WERI-Rb-1 (cell line): ENCODE measurements at regions not wholly inside any gene's neighbourhood (a gene's known extent, or its start where the extent isn't known, plus 50 kb on each side); places are given as distances from the start of the nearest gene placed in this dataset.
"Not testable (repeated sequence)": the region's sequence is repeated elsewhere in the genome, so short reads cannot be mapped to it uniquely, and the experiment has no call there.

Source experiments
- DNase-seq: peaks from one replicate; pipeline ENCODE4 v3.0.0-alpha.2; 2020
- H3K27ac ChIP-seq: fragments of 250-450 bp; sonication (Bioruptor Pico); 2 replicates; pipeline ENCODE4 v1.5.1; 2020; ENCODE audit warnings: mild to moderate bottlenecking, moderate library complexity
- H3K27me3 ChIP-seq: fragments of 250-450 bp; sonication (Bioruptor Pico); 2 replicates; pipeline ENCODE4 v1.5.1; 2021; ENCODE audit warnings: mild to moderate bottlenecking, low read depth, moderate library complexity; ENCODE audit not compliant: insufficient read depth, severe bottlenecking
- H3K36me3 ChIP-seq: fragments of 250-450 bp; sonication (Bioruptor Pico); 2 replicates; pipeline ENCODE4 v1.5.1; 2020; ENCODE audit warnings: mild to moderate bottlenecking, moderate library complexity
- H3K4me3 ChIP-seq: 2 replicates; pipeline ENCODE4 v1.5.1; 2011; ENCODE audit warnings: low read depth, mild to moderate bottlenecking, control low read depth, low read length
- H3K9me3 ChIP-seq: fragments of 250-450 bp; sonication (Bioruptor Pico); 2 replicates; pipeline ENCODE4 v1.5.1; 2021; ENCODE audit warnings: mild to moderate bottlenecking, moderate library complexity; ENCODE audit not compliant: severe bottlenecking
- TF ChIP-seq, protein P1 (sequence below): IDR thresholded peaks from 2 replicates; pipeline ENCODE4 v1.5.1; 2011; ENCODE audit warnings: low read depth, mild to moderate bottlenecking, control low read depth, inconsistent platforms, low read length

DNA sequence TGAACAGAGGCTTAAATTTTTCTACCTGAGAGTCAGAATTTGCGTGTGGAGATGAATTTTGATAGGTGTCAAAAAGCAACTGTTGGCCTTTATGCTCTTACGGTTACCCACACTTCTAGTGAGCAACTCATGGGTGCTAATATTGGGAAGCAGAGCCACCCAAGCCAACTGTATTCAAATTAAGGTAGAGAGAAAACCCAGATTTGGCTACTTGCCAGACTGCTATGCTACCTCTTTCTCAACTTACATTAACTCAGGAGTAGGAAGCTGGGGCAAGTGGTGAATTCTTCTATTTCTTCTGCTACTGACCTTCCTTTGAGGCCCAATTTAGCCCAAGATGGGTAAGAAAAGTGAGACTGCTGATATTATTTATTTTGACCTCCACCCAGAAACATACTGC is 83.9 kb downstream of the OLFM4 start:
- no peak for DNase-seq
- H3K27ac ChIP-seq = no peak overlapping the region
- no peaks in the 10 kb centered on the region for H3K9me3 ChIP-seq
- no peaks in the 10 kb centered on the region for H3K36me3 ChIP-seq
- no peaks in the 10 kb centered on the region for H3K27me3 ChIP-seq
- H3K4me3 ChIP-seq = no peak overlapping the region
- TF ChIP-seq, protein P1, sequence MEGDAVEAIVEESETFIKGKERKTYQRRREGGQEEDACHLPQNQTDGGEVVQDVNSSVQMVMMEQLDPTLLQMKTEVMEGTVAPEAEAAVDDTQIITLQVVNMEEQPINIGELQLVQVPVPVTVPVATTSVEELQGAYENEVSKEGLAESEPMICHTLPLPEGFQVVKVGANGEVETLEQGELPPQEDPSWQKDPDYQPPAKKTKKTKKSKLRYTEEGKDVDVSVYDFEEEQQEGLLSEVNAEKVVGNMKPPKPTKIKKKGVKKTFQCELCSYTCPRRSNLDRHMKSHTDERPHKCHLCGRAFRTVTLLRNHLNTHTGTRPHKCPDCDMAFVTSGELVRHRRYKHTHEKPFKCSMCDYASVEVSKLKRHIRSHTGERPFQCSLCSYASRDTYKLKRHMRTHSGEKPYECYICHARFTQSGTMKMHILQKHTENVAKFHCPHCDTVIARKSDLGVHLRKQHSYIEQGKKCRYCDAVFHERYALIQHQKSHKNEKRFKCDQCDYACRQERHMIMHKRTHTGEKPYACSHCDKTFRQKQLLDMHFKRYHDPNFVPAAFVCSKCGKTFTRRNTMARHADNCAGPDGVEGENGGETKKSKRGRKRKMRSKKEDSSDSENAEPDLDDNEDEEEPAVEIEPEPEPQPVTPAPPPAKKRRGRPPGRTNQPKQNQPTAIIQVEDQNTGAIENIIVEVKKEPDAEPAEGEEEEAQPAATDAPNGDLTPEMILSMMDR = no peak

DNA sequence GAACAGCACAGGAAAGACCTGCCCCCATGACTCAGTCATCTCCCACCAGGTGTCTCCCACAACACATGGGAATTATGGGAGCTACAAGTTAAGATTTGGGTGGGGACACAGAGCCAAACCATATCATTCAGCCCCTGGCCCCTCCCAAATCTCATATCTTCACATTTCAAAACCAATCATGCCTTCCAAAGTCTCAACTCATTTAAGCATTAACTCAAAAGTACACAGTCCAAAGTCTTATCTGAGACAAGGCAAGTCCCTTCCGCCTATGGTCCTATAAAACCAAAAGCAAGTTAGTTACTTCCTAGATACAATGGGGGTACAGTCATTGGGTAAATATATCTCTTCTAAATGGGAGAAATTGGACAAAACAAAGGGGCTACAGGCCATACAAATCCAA is 88.4 kb downstream of the OLFM4 start:
- not testable (repeated sequence) for H3K4me3 ChIP-seq, H3K27me3 ChIP-seq, H3K27ac ChIP-seq, H3K9me3 ChIP-seq, DNase-seq, H3K36me3 ChIP-seq

DNA sequence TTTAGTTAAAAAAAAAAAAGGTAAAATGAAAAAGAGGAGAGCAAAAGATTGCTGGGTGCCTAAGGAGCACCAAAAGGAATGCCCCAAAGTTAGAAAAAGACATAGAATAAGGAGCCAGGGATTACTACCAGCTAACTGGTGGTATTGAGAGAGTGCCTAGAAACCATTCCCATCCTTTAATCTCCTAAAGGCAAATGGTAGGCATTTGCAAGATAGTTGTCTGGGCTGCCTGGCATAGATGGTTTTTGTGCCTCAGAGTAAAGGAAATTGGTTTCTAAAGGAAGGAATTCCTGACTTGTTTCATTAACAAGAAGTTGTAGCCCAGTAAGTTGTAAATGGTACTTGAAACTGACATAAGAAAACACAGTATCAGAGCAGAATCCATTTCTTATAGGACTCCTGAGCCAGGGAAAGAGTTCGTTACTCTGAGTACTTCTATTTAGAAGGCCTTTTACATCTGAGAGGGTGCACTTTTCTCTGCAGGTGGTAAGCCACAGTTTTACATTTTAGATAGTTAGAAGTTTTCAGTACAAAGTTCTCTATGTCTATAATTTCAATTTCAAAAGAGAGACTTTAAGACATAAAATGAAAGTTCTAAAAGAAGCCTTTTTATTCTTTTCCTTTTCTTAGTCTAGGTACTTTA is 92.6 kb downstream of the OLFM4 start:
- Histone ChIP-seq H3K27ac (no peak overlapping the region), H3K4me3 (no peak overlapping the region), H3K9me3 (no peaks in the 10 kb centered on the region), H3K27me3 (no peaks in the 10 kb centered on the region), H3K36me3 (no peaks in the 10 kb centered on the region)
- TF ChIP-seq, protein P1 = no peak
- no peak for DNase-seq

DNA sequence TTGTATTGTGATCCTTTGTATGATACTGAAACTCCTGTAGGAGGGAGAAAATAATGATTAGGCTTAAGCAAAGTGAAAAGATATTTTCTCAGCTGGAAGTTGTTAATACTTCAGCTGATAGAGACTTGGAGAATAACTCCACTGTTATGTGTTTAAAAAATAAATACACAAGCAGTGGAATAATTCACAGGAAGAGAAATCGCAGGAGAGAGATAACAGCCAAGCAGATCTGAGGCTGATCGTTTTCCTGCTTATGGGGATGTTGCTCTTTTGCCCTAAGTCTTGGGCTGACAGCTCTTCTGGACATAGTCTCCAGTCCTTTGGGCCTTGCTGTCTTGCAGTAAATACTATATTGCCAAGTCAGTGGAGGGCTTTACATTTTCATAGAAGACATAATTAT is 93.3 kb downstream of the OLFM4 start:
- no peaks in the 10 kb centered on the region for H3K27me3 ChIP-seq
- H3K4me3 ChIP-seq = no peak overlapping the region
- H3K9me3 ChIP-seq = no peaks in the 10 kb centered on the region
- DNase-seq = no peak
- TF ChIP-seq, protein P1 = no peak
- no peaks in the 10 kb centered on the region for H3K36me3 ChIP-seq
- no peak overlapping the region for H3K27ac ChIP-seq

DNA sequence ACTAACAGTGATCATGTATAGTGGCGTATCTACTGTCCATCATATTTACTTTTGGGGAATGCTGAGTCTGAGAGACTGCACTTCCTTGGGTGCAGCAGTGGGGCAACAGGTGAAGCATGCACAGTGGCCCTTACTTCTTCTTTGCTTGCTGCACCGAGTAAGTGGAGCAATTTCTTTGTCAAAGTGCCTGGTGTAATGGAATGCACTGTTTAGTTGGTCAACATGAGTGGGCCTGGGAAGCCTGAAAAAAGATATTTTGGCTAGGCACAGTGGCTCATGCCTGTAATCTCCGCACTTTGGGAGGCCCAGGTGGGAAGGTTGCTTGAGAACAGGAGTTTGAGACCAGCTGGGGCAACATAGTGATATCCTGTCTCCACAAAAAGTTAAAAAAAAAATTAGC is 94.9 kb downstream of the OLFM4 start:
- Histone ChIP-seq H3K27ac (no peak overlapping the region), H3K27me3 (no peaks in the 10 kb centered on the region), H3K9me3 (no peaks in the 10 kb centered on the region), H3K36me3 (no peaks in the 10 kb centered on the region), H3K4me3 (no peak overlapping the region)
- DNase-seq = no peak
- TF ChIP-seq, protein P1 = no peak

DNA sequence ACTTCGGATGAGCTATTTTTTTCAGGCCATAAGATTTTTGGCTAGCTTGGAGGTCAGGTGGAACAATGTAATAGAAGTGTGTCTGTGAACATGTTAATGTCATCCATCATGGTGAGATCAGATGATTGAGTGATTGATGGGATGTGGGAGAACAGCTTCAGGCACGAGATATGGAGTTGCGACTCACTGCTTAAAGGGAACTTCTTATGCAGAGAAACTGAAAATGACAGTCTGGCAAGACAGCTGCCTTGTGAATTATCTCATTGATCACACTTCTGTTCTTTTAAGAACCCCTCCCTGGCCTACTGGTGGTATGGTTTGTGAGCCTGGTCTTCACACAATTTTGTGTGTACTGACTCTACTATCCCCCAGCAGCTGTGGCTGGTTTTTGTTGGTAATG is 96.0 kb downstream of the OLFM4 start:
- no peak for DNase-seq
- Histone ChIP-seq H3K36me3 (no peaks in the 10 kb centered on the region), H3K9me3 (no peaks in the 10 kb centered on the region), H3K27me3 (no peaks in the 10 kb centered on the region), H3K4me3 (no peak overlapping the region), H3K27ac (no peak overlapping the region)
- TF ChIP-seq, protein P1 = no peak
